GM23338 (cell line): ENCODE measurements at regions not wholly inside any gene's neighbourhood (a gene's known extent, or its start where the extent isn't known, plus 50 kb on each side); places are given as distances from the start of the nearest gene placed in this dataset.

Experiments
- CTCF ChIP-seq, 2 experiments: fragments of 200-600 bp in 1 of 2; sonication (generic) in 1 of 2; conservative IDR thresholded peaks; 2 replicates each; pipeline versions ENCODE4 v1.5.1 to v1.6.1; 2016 to 2017; ENCODE audit warnings: antibody characterized with exemption in 2 of 2, low read depth in 2 of 2, mild to moderate bottlenecking in 2 of 2, moderate library complexity in 1 of 2
- EZH2 ChIP-seq: fragments of 200-600 bp; sonication (generic); IDR thresholded peaks from one replicate; pipeline ENCODE4 v1.8.0; 2017; ENCODE audit warnings: antibody characterized with exemption, mild to moderate bottlenecking, low read depth; ENCODE audit not compliant: unreplicated experiment
- EZH2phosphoT487 ChIP-seq: fragments of 200-600 bp; sonication (generic); IDR thresholded peaks from one replicate; pipeline ENCODE4 v1.8.1; 2018; ENCODE audit warnings: antibody characterized with exemption; ENCODE audit not compliant: unreplicated experiment
- REST ChIP-seq: IDR thresholded peaks from one replicate; pipeline ENCODE4 v1.6.1; 2018; ENCODE audit warnings: antibody characterized with exemption; ENCODE audit not compliant: unreplicated experiment

DNA sequence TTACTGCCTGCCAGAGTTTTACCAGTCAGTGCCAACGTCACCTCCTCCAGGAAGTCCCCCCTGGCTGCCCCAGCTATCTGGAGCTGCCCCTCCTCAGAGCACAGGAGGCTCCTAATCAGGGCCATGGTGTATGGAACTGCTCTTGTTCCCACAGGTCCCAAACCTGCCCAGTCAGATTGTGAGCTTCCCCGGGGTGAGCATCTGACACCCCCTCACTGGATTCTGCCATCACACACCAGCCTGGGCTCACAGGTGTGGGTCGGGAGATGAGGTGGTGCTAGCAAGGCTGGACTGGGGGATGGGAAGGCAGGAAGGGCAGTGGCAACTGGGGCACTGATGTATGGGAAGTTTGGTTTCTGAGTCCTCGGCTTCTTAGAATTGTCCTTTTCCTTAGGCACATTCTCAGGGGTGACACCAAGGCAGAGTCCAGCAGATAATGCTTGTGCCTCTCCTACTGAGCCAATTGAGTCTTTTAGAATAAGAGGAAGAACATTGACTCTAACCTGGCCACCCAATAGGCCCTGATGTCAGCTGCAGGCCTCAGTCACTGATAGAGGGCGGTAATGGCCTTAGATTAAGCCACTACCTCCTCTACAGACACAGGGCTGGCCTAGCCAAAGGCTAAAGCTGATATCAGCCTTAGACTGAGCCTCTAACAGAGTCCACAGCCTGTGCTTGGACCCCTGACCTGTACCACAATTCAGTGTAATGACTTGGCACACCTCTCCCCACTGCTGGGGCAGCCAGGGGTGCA, 107.9 kb downstream of the WSCD1 start:
- TF ChIP-seq REST (no peak), EZH2phosphoT487 (no peak), CTCF (conservative IDR thresholded peaks at IDR 0.05; ENCODE audit: low read depth in 2 of 2) (peak in 1 of 2 experiments; percentile 57; a peak in 2 of 4 replicates), EZH2 (no peak)
